NCI-H187 treated with DMSO at 0.1 percent for 48 hours (cell line): ENCODE measurements at regions not wholly inside any gene's neighbourhood (a gene's known extent, or its start where the extent isn't known, plus 50 kb on each side); places are given as distances from the start of the nearest gene placed in this dataset.

Source experiments
- DNase-seq: peaks from one replicate; lab custom pipeline; 2025; lab: John Stamatoyannopoulos, UW

GRCh38 chrX:15983034-15983433, 128.4 kb upstream of the AP1S2 start:
- DNase-seq: no peak

DNA sequence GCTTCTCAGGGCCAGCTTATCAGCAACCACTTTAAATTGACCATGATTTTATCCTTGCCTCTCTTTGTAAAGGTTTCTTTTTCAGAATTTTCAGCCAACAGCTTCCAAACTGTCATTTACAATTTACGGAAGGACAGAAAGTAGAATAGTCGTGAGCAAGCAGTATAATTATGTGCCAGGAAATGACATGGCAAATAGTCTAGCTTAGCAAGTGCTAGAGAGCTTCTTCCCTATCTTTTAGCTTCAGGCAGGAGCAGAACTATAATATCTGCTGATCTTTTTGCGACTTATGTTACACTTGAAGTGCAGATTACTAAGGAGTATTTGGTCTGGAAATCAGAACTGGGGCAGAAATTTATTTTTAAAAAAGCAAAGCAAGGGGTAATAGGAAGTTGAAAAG, 123.0 kb upstream of the AP1S2 start:
- no peak for DNase-seq

DNA sequence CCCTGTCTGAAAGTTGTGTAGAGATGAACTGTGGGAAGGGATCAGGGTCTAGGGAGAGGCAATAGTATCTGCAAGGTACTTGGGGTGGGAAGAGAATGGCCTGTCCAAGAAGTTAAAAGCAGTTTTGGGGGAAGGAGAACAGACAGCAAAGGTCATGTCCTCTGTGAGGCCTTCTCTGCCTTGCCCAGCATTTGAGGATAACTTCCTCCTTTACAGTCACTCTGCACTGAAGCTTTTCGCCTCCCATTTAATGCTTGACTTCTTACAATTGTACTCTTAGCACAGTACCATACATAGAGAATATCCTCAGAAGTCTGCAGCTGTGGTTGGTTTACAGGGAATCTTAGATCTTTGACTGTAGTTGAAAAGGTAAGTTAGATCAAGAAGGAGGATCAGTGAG, 121.8 kb upstream of the AP1S2 start:
- DNase-seq: no peak

GRCh38 chrX:15973946-15974345, 119.3 kb upstream of the AP1S2 start:
- peak; percentile 19 for DNase-seq

- no peak for DNase-seq
Measured at GRCh38 chrX:15973299-15973698, 118.7 kb upstream of the AP1S2 start.

DNA sequence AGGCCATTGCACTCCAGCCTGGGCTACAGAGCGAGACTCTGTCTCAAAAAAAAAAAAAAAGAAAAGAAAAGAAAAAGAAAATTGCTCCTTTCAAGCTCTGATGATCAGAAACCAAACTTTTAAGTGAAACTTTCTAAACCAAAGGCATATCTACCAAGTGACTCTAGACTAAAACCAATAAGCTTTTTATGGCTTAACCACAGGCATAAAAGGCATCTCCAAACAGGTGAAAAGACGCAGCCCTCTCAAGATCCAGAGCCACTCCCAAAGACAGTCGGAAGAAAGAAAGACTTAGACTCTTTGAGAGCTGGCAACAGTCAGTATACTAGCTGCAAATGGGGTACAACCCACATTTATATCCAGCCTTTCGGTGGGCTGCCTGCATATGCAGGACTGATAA, 117.1 kb upstream of the AP1S2 start:
- DNase-seq: no peak

GRCh38 chrX:15963858-15964257, 109.2 kb upstream of the AP1S2 start:
- DNase-seq: no peak

GRCh38 chrX:15960237-15960636, 105.6 kb upstream of the AP1S2 start:
- no peak for DNase-seq

DNA sequence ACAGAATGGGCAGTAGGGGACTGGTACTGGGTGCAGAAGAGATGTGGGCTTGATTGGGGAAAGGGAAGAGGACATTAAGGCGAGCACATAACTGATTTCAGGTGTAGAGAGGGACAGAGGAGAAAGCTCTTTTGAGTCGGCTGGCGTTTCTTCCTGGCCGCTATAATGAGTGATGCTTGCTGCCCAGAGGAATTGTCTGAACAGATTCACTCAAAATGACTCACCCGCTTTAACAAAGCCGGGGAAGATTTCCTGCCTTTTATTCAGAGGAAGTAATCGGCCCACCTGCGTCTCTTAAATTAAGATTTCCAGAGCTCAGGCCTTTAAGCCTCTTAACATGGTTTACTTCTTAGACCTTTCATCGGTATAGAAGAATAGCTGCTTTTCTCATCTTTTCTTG, 102.1 kb upstream of the AP1S2 start:
- no peak for DNase-seq

DNA sequence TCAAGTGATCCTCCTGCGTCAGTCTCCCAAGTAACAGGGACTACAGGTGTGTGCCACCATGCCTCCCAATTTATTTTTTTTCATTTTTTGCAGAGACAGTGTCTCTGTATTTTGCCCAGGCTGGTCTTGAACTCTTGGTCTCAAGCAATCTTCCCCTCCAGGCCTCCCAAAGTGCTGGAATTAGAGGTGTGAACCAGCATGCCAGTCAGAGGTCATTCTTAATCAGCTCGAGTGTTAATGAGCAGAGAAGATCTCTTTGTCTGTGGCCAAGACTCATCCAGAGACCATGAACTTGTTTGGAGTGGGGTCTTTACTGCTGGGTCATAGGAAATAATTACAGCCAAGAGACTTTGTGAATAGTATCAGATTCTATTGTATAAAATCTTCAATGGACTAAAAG, 99.2 kb upstream of the AP1S2 start:
- DNase-seq: no peak

DNA sequence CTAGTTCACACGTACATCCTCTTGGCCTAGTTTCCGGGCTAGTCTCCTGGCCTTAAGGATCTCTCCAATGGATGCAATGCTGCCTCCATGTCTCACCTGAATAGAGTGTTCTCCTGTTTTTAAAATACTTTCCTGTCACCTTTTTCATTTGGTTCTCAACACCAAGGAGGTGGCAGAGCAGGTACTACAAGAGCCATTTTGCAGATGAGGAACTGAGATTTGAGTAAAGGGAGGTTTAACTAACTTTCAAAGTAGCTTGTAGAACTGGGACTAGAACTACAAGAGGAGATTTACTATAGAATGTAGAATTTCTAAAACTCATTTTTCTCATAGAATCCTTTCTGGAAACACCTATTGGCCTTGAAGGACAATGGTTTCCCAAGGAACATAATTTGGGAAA, 97.6 kb upstream of the AP1S2 start:
- DNase-seq: no peak

- no peak for DNase-seq
Measured at GRCh38 chrX:15948318-15948660, 93.7 kb upstream of the AP1S2 start.

GRCh38 chrX:15947648-15948317, 93.2 kb upstream of the AP1S2 start:
- no peak for DNase-seq

DNA sequence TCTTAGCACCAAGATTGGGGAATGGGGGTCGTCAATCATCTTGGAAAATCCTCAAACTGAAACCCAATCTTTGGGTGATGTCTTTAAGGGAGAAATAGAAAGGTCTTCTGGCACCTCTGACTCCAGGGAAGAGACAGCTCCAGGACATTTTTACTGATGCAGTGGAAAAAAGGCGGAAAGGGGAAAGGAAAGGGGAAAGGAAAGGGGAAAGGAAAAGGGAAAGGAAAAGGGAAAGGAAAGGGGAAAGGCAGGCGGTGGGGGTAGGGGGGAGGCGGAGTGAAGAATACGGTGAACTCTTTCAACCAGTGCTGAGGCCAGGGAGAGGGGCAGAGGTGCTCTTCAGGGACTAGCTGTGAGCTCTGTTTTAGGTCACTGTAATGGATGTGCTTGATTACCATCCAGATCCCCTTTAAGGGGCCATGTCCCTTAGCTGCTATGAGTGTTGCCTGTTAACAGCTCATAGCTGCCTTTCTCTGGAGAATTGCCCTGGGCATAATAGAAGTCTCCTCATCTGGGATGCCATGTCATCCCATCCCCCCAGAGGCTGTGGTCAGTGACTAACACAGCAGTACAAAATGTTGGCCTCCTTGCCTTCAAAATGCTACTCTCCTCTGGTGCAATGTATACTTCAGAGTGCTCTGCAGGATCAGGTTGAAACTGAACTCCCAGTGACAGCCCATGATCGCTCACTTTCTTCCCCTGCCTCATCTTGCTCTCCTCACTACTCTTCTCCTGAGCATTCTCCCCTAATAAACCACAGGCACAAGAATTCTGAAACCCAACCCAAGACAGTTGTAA, 92.4 kb upstream of the AP1S2 start:
- no peak for DNase-seq

- DNase-seq: no peak
Measured at GRCh38 chrX:15943391-15943790, 88.8 kb upstream of the AP1S2 start.

GRCh38 chrX:15942307-15942706, 87.7 kb upstream of the AP1S2 start:
- no peak for DNase-seq

DNA sequence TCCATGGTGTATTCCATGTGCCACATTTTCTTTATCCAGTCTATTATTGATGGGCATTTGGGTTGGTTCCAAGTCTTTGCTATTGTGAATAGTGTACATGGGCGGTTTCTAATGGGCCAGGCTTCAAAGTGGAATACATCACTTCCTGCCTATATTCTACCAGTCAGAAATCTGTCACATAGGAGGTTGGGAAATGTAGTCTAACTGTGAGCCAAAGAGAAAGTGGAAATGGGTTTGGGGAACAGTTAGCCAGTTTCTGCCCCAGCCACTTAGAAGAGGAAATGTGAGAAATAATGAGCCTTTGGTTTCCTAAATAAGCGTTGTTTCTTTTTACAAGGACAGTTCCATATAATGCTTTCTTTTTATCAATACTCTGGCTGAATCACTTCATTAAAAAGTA, 85.1 kb upstream of the AP1S2 start:
- DNase-seq: no peak

GRCh38 chrX:15938072-15938471, 83.5 kb upstream of the AP1S2 start:
- no peak for DNase-seq

DNA sequence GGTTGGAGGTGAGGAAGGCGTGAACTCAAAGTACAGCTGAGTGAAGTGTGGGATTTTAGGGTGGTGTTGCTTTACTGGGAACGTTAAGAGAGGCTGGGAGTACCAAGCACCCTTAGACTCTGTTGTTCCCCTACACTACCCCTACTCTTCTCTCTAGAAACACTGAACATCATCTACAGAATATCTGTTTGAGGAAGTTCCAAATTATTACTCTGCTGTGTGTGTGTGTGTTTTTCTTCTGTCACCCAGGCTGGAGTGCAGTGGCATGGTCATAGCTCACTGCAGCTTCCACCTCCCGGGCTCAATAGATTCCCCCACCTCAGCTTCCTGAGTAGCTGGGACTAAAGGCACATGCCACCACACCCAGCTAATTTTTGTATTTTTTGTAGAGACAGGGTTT, 76.7 kb upstream of the AP1S2 start:
- DNase-seq: no peak

GRCh38 chrX:15930585-15930984, 76.0 kb upstream of the AP1S2 start:
- DNase-seq: no peak

- no peak for DNase-seq
Measured at GRCh38 chrX:15929194-15929593, 74.6 kb upstream of the AP1S2 start.

DNA sequence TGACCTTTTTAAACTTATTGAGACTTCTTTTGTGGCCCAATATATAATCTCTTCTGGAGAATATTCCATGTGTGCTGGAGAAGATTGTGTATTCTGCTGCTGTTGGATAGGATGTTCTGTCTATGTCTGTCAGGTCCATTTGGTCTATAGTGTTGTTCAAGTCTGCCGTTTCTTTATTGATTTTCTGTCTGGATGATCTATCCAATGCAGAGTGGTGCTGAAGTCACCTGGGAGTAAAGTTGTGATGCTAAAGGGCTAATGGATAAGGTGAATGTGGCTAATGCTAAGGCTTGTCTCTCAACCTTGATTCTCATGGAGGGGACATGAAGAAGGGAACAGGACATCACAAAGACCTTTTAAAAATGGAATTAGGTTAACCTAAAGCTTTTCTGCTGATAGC, 72.0 kb upstream of the AP1S2 start:
- DNase-seq: no peak

- no peak for DNase-seq
Measured at GRCh38 chrX:15918003-15918402, 63.4 kb upstream of the AP1S2 start.

- DNase-seq: no peak
Measured at GRCh38 chrX:15916704-15917084, 62.1 kb upstream of the AP1S2 start.
